GM10266 (cell line): ENCODE measurements at regions not wholly inside any gene's neighbourhood (a gene's known extent, or its start where the extent isn't known, plus 50 kb on each side); places are given as distances from the start of the nearest gene placed in this dataset.
"Not testable (repeated sequence)": the region's sequence is repeated elsewhere in the genome, so short reads cannot be mapped to it uniquely, and the experiment has no call there.

ENCODE experiments used
- DNase-seq: peaks from one replicate; pipeline ENCODE4 v3.0.0; 2012; ENCODE audit errors: extremely low spot score
- TF ChIP-seq, protein P1 (sequence below): IDR thresholded peaks from 2 replicates; pipeline ENCODE4 v1.5.1; 2012; ENCODE audit warnings: mild to moderate bottlenecking, low read depth; ENCODE audit not compliant: control insufficient read depth, insufficient read depth; ENCODE audit errors: missing control alignments

DNA sequence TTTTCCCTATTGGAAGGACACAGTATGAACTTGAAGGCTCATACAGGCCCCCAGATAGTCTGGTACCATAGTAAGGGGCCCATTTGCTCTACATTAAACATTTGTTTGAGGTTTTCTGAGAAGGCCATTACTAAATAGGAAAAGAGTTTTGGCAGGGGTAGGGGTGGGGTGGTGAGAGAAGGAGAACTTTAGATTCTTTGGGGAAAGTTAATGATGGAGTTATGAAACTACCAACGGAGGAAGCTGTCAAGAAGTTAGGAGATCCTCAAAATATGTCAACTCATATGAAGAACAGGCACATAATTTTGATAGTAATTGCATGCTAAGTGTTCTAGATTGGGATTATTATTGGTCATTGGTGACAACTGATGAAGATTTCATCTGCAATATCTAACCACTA, 114.7 kb downstream of the TAF11L14 start:
- DNase-seq = no peak
- TF ChIP-seq, protein P1, sequence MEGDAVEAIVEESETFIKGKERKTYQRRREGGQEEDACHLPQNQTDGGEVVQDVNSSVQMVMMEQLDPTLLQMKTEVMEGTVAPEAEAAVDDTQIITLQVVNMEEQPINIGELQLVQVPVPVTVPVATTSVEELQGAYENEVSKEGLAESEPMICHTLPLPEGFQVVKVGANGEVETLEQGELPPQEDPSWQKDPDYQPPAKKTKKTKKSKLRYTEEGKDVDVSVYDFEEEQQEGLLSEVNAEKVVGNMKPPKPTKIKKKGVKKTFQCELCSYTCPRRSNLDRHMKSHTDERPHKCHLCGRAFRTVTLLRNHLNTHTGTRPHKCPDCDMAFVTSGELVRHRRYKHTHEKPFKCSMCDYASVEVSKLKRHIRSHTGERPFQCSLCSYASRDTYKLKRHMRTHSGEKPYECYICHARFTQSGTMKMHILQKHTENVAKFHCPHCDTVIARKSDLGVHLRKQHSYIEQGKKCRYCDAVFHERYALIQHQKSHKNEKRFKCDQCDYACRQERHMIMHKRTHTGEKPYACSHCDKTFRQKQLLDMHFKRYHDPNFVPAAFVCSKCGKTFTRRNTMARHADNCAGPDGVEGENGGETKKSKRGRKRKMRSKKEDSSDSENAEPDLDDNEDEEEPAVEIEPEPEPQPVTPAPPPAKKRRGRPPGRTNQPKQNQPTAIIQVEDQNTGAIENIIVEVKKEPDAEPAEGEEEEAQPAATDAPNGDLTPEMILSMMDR = no peak

DNA sequence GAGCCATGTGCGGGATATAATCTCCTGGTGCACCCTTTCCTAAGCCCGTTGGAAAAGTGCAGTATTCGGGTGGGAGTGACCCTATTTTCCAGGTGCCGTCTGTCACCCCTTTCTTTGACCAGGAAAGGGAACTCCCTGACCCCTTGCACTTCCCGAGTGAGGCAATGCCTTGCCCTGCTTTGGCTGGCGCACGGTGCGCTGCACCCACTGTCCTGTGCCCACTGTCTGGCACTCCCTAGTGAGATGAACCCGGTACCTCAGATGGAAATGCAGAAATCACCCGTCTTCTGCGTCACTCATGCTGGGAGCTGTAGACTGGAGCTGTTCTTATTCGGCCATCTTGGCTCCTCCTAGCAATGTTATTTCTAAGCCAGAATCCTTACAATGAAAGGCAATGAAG, 121.1 kb downstream of the TAF11L14 start:
- not testable (repeated sequence) for DNase-seq

DNA sequence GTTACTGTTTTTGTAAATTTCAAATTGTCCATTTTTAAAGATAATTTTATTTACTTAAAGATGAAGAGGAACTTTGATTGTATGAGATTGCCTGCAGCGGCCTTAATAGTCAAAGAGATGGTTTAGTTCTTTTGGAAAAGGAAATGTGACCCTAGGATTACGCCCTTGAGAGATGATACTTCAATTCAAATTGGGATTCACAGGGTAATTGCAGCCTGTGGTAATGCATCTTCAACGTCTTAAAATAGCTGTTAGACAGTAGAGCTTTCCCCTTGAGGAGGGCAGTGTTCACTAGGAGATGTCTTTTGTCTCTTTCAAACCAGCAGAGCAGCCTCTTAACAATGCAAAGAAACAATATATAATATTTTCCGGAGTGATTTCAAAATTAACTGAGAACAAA, 127.1 kb downstream of the TAF11L14 start:
- no peak for DNase-seq

DNA sequence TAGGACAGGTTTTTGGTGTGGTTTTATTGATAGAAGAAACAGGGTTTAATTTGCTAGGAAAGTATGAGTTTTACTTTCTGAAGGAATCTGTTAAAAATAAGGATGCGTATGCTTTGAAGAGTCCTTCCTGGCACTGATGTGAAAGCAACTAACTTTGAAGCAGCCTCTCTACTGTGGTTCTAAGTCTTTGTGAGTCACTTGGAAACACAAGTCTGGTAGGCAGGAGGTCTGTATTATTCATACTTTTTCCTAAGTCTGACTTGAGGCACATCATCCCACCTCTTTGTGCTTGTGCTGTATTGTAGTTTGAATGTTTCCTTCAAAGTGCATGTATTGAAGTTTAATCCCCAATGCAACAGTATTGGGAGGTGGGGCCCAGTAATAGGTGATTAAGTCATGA, 129.0 kb downstream of the TAF11L14 start:
- TF ChIP-seq, protein P1 = no peak
- DNase-seq = no peak

More for the DNA sequence above, 127.1 kb downstream of the TAF11L14 start:
- TF ChIP-seq, protein P1 = no peak

DNA sequence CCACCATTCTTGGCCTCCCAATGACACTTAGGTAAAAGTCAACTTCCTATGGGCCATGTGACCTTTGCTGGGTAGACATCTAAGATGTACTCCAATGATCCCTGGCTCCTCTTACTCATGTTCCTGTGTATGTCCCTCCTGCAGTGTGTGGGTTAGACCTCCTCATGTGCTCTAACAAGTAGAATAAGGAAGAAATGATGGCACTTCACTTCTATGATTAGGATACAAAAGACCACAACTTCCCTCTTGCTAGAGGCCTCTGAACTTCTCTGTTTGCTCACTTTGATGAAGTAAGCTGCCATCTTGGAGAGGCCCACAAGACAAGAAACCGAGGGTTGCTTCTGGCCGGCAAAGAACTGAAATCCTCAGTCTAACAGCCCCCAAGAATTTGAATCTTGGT, 131.8 kb downstream of the TAF11L14 start:
- TF ChIP-seq, protein P1 = no peak
- no peak for DNase-seq

DNA sequence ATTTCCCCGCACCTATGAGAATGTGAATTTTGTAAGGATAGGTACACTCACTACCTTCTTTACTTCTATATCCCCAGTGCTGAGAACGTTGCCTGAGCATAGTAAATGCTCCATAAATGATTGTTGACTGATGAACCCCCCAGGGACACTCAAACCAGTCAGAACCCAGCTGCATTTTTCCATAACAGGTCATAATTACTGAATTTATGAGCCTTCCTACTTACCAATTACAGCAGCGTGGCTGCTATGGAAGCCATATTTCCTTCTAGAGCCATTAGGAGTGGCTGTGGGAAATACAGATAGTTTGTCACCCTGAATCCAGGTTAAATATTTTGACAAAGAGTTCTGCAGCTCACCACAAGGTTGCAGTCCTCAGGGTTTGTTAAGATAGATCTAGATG, 135.0 kb downstream of the TAF11L14 start:
- DNase-seq = no peak
- TF ChIP-seq, protein P1 = no peak

DNA sequence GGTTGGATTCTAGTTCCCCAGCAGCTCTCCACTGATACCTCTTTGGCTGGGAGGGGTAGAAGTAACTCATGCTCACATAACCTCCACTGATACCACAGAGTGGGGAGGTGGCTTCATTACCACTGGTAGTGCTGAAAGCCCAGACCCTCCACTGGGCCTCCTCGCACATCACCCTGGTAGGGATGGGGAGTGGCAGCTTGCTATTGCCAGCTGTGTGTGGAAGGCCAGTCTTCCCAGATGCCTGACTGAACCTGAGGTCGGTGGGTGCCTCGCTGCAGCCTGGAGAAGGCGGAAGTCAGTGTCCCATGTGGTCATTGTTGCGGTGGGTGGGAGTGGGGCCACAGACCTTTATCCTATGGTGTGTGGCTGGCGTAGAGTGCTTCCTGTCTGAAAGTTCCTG, 138.0 kb downstream of the TAF11L14 start:
- DNase-seq = no peak
- TF ChIP-seq, protein P1 = no peak

DNA sequence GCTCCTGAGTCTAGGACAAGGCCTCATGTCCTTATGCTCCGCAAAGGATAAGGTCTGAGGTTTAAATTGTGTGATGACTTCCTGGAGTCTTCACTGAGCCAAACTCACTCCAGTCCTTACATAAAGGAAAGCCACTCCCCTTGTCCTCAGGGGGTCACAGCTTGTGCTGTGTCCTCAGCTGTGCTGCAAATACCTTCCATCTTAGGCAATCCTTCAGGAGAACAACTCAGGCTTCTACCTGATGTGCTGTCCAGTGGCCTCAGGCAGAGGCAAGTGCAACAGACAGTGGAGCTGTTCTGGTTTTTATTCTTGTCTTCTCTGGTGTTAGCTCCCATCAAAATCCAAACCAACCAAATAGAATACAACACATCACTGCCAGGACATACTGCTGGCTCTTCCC, 151.5 kb downstream of the TAF11L14 start:
- TF ChIP-seq, protein P1 = no peak
- no peak for DNase-seq
